ENCODE measurements at regions not wholly inside any gene's neighbourhood (a gene's known extent, or its start where the extent isn't known, plus 50 kb on each side); places are given as distances from the start of the nearest gene placed in this dataset.

DNA sequence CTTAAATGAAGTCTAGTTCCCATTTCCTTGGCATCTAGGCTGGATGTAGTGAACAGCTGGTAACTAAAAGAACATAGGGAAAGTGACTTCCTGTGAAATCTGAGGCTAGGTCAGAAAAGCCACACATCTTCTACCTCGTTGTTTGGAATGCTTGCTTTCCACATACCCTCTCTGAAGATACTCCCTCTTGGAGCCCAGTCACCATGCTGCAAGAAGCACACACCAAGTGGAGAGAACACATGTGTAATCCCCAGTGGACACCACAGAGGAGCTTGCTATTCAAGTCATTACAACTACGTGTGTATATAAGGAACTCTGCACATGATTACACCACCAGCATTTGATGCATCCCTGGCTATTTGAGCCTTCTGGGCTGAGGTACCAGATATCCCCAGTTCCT is 125.9 kb downstream of the RGS21 start:
- TF ChIP-seq, protein P1, sequence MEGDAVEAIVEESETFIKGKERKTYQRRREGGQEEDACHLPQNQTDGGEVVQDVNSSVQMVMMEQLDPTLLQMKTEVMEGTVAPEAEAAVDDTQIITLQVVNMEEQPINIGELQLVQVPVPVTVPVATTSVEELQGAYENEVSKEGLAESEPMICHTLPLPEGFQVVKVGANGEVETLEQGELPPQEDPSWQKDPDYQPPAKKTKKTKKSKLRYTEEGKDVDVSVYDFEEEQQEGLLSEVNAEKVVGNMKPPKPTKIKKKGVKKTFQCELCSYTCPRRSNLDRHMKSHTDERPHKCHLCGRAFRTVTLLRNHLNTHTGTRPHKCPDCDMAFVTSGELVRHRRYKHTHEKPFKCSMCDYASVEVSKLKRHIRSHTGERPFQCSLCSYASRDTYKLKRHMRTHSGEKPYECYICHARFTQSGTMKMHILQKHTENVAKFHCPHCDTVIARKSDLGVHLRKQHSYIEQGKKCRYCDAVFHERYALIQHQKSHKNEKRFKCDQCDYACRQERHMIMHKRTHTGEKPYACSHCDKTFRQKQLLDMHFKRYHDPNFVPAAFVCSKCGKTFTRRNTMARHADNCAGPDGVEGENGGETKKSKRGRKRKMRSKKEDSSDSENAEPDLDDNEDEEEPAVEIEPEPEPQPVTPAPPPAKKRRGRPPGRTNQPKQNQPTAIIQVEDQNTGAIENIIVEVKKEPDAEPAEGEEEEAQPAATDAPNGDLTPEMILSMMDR (IDR thresholded peaks at IDR 0.05) = no peak
- no peak for TF ChIP-seq POLR2A (IDR thresholded peaks at IDR 0.05)
